ENCODE measurements at regions not wholly inside any gene's neighbourhood (a gene's known extent, or its start where the extent isn't known, plus 50 kb on each side); places are given as distances from the start of the nearest gene placed in this dataset.
A peak's percentile ranks its signal among the peaks of the same experiment; 100 is the strongest.

DNA sequence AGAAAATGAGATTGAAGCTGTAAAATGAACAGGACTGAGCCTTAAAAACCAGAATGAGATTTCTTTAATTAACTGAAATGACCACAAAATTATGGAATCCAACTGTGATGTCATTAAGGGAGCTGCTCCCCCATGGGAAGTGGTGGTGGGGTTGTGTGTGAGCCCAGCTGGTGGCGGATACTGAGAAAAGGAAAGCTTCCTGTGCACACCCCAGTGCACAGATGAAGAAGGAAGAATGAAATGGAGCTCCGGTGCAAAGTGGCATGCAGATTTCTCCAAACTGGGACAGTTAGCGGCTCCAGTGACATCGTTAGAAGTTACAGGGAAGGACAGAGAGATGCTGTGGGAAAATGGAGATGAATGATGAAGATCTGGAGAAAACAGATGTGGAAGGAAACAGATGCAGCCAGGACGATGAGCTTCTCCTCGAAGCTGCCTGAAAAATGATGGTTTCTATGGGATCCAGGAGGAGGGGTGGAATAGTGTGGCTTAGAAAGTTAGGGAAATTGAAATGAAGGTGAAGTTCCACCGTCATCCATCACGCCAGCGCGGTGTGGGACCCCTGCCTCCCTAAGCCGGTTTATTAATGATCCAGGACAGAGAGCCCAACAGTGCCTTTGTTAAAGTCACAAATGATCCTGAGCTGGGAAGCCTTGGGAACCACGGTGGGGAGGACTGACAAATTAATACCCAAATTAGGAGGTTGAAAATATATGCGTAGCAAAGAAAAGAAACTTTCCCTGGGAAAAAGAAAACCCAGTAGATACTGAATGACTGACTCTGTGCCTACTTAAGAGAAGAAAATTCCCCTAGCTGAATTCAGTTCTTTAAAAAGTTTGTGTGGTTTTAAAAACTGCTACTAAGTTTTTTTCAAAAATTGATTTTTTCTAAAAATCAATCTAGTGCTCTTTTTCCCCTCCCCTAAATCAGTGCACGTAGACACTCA lies 77.2 kb downstream of the TSN start:
- H3K4me3 ChIP-seq, result no peak overlapping the region
- Mint-ChIP-seq H3K27me3 (ENCODE audit: insufficient read depth, low read depth) (peaks cover 1% of the 10 kb centered on the region), H3K4me3 (no peak overlapping the region), H3K9me3 (peaks cover 15% of the 10 kb centered on the region), H3K4me1 (peaks cover 33% of the 10 kb centered on the region), H3K27ac (peak overlapping the region; percentile 50), H3K36me3 (peaks cover 4% of the 10 kb centered on the region)
- peak; percentile 34 for DNase-seq (ENCODE audit: low spot score)
- TF ChIP-seq EZH2phosphoT487 (IDR thresholded peaks at IDR 0.05) (no peak), EZH2 (IDR thresholded peaks at IDR 0.05) (no peak)
- TF ChIP-seq, protein P1, sequence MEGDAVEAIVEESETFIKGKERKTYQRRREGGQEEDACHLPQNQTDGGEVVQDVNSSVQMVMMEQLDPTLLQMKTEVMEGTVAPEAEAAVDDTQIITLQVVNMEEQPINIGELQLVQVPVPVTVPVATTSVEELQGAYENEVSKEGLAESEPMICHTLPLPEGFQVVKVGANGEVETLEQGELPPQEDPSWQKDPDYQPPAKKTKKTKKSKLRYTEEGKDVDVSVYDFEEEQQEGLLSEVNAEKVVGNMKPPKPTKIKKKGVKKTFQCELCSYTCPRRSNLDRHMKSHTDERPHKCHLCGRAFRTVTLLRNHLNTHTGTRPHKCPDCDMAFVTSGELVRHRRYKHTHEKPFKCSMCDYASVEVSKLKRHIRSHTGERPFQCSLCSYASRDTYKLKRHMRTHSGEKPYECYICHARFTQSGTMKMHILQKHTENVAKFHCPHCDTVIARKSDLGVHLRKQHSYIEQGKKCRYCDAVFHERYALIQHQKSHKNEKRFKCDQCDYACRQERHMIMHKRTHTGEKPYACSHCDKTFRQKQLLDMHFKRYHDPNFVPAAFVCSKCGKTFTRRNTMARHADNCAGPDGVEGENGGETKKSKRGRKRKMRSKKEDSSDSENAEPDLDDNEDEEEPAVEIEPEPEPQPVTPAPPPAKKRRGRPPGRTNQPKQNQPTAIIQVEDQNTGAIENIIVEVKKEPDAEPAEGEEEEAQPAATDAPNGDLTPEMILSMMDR (IDR thresholded peaks at IDR 0.05), result no peak
- H3K9ac ChIP-seq, result no peak overlapping the region
- no peaks in the 10 kb centered on the region for H3K9me3 ChIP-seq (ENCODE audit: low read depth)
- H3K27me3 ChIP-seq, result no peaks in the 10 kb centered on the region
- H3K4me1 ChIP-seq, result peaks cover 23% of the 10 kb centered on the region
- no peak overlapping the region for H2AFZ ChIP-seq (replicated peaks)
- no peaks in the 10 kb centered on the region for H4K20me1 ChIP-seq (ENCODE audit: low read depth)
- H3K4me2 ChIP-seq, result peak overlapping the region; percentile 20
- H3K36me3 ChIP-seq, result no peaks in the 10 kb centered on the region
- H3K79me2 ChIP-seq (ENCODE audit: low read depth), result no peaks in the 10 kb centered on the region
- H3F3A ChIP-seq (ENCODE audit: low read depth), result peaks cover 8% of the 10 kb centered on the region
- H3K27ac ChIP-seq, result no peak overlapping the region

DNA sequence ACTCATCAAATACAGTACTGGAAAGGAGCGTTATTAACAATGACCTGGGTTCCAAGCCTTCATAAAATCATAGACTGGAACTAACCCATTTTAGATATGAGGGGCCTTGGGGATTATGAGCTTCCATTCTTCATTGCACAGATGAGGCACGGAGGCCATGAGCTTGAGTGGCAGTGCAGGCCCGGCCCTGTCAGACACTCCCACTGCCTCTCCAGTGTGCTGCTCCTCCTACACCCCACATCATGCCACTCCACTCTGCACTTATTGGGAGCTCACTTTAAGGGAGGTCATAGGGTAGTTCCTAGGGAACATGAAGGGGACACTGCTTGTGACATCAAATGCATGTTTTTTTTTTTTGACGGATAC lies 77.9 kb downstream of the TSN start:
- no peak for DNase-seq (ENCODE audit: low spot score)
- peaks cover 20% of the 10 kb centered on the region for H3K4me1 ChIP-seq
- no peaks in the 10 kb centered on the region for H3K9me3 ChIP-seq (ENCODE audit: low read depth)
- H4K20me1 ChIP-seq (ENCODE audit: low read depth), result no peaks in the 10 kb centered on the region
- H3K79me2 ChIP-seq (ENCODE audit: low read depth), result no peaks in the 10 kb centered on the region
- H3K4me3 ChIP-seq, result no peak overlapping the region
- peak overlapping the region; percentile 20 for H3K4me2 ChIP-seq
- peaks cover 8% of the 10 kb centered on the region for H3F3A ChIP-seq (ENCODE audit: low read depth)
- peak overlapping the region; percentile 50 for H3K27ac Mint-ChIP-seq
- peaks cover 6% of the 10 kb centered on the region for H3K27me3 Mint-ChIP-seq (ENCODE audit: insufficient read depth, low read depth)
- H3K36me3 ChIP-seq, result no peaks in the 10 kb centered on the region
- peaks cover 4% of the 10 kb centered on the region for H3K36me3 Mint-ChIP-seq
- no peak overlapping the region for H3K27ac ChIP-seq
- H3K9ac ChIP-seq, result no peak overlapping the region
- peaks cover 21% of the 10 kb centered on the region for H3K9me3 Mint-ChIP-seq
- TF ChIP-seq, protein P1 (IDR thresholded peaks at IDR 0.05), result no peak
- TF ChIP-seq EZH2 (IDR thresholded peaks at IDR 0.05), result no peak
- no peak for TF ChIP-seq EZH2phosphoT487 (IDR thresholded peaks at IDR 0.05)
- peak overlapping the region; percentile 60 for H3K4me3 Mint-ChIP-seq
- H2AFZ ChIP-seq (replicated peaks), result no peak overlapping the region
- H3K27me3 ChIP-seq, result no peaks in the 10 kb centered on the region
- H3K4me1 Mint-ChIP-seq, result peaks cover 29% of the 10 kb centered on the region

DNA sequence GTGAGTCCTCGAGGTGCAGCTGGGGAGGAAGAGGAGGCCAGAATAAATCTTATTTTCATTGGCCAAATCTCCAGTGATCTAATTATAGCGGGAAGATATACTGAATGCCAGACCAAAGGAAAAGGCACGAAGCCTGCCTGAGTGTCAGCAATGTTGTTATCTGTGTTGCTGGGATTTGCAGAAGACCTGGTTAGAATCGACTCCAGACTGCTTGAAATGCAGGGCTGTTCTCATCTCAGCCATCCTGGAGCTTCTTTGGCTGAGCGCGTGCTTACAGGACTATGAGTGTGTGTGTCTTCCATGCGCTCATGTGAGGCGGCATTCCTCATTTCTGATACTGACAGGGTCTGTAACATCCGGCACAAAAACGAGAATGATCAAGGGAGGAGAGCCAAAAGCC lies 81.2 kb downstream of the TSN start:
- no peak overlapping the region for H3K9ac ChIP-seq
- H3K4me1 Mint-ChIP-seq, result peaks cover 21% of the 10 kb centered on the region
- no peaks in the 10 kb centered on the region for H3K9me3 ChIP-seq (ENCODE audit: low read depth)
- H3K9me3 Mint-ChIP-seq, result peaks cover 22% of the 10 kb centered on the region
- no peaks in the 10 kb centered on the region for H3K79me2 ChIP-seq (ENCODE audit: low read depth)
- no peak overlapping the region for H3K27ac ChIP-seq
- H3K4me2 ChIP-seq, result no peak overlapping the region
- no peaks in the 10 kb centered on the region for H3K27me3 ChIP-seq
- no peak overlapping the region for H3K4me3 Mint-ChIP-seq
- peaks cover 4% of the 10 kb centered on the region for H3K36me3 Mint-ChIP-seq
- H3F3A ChIP-seq (ENCODE audit: low read depth), result peaks cover 8% of the 10 kb centered on the region
- no peak overlapping the region for H2AFZ ChIP-seq (replicated peaks)
- no peak overlapping the region for H3K4me3 ChIP-seq
- H3K27me3 Mint-ChIP-seq (ENCODE audit: insufficient read depth, low read depth), result peaks cover 10% of the 10 kb centered on the region
- H3K36me3 ChIP-seq, result no peaks in the 10 kb centered on the region
- no peak overlapping the region for H3K27ac Mint-ChIP-seq
- no peak for DNase-seq (ENCODE audit: low spot score)
- TF ChIP-seq, protein P1 (IDR thresholded peaks at IDR 0.05), result no peak
- no peak for TF ChIP-seq EZH2 (IDR thresholded peaks at IDR 0.05)
- TF ChIP-seq EZH2phosphoT487 (IDR thresholded peaks at IDR 0.05), result no peak
- no peaks in the 10 kb centered on the region for H4K20me1 ChIP-seq (ENCODE audit: low read depth)
- peaks cover 18% of the 10 kb centered on the region for H3K4me1 ChIP-seq

All from neural progenitor cell (in vitro differentiated cells).